ENCODE measurements at regions not wholly inside any gene's neighbourhood (a gene's known extent, or its start where the extent isn't known, plus 50 kb on each side); places are given as distances from the start of the nearest gene placed in this dataset.

- TF ChIP-seq CTCF (IDR thresholded peaks at IDR 0.05): no peak
- TF ChIP-seq HDAC2 (IDR thresholded peaks at IDR 0.05): no peak
- TF ChIP-seq SMC3 (IDR thresholded peaks at IDR 0.05): no peak
- no peak for TF ChIP-seq MAX (IDR thresholded peaks at IDR 0.05)
- TF ChIP-seq POLR2A (IDR thresholded peaks at IDR 0.05; ENCODE audit: low read length): no peak
- no peak for TF ChIP-seq RNF2 (IDR thresholded peaks at IDR 0.05; ENCODE audit: borderline replicate concordance, low read depth)
These were observed 390.2 kb downstream of the HDGFL1 start for GRCh38 chr6:22959571-22959970.

Measured in A549 (cell line).